Colonic mucosa (tissue), 4 donors: ENCODE measurements at regions not wholly inside any gene's neighbourhood (a gene's known extent, or its start where the extent isn't known, plus 50 kb on each side); places are given as distances from the start of the nearest gene placed in this dataset.

Experiments
- DNase-seq: peaks from one replicate; pipeline ENCODE4 v3.0.0-alpha.2; 2020
- H3K27ac ChIP-seq: fragments of 200-600 bp; one replicate; pipeline ENCODE4 v1.8.0; 2021
- H3K27me3 ChIP-seq: fragments of 200-600 bp; one replicate; pipeline ENCODE4 v1.8.0; 2021
- H3K36me3 ChIP-seq: fragments of 200-600 bp; one replicate; pipeline ENCODE4 v1.8.0; 2021
- H3K4me1 ChIP-seq: fragments of 200-600 bp; one replicate; pipeline ENCODE4 v1.8.0; 2021; ENCODE audit warnings: mild to moderate bottlenecking
- H3K4me3 ChIP-seq: fragments of 200-600 bp; one replicate; pipeline ENCODE4 v1.8.0; 2021
- H3K9ac ChIP-seq, 2 donors: one replicate each; pipeline ENCODE4 v1.7.0; 2013; ENCODE audit warnings: control low read depth in 2 of 2, low read depth in 2 of 2, low read length in 2 of 2
- H3K9me3 ChIP-seq: fragments of 200-600 bp; one replicate; pipeline ENCODE4 v1.8.0; 2021
- CTCF ChIP-seq: fragments of 200-600 bp; IDR thresholded peaks from one replicate; pipeline ENCODE4 v1.8.0; 2022; ENCODE audit warnings: antibody characterized with exemption, mild to moderate bottlenecking
- intact Hi-C: fragments of 100-400 bp; cut with DNase I; formaldehyde crosslinking; loops from one replicate; pipeline ENCODE4 v1.14.1; 2022
- donor health status: healthy.
- donor health status: DM: no; HTN: no; CAD: no.
- donor health status: DM: no; HTN: no; CAD: no.

- no peak overlapping the region for H3K27ac ChIP-seq
- no peak overlapping the region for H3K4me3 ChIP-seq
- H3K4me1 ChIP-seq = peaks cover 11% of the 10 kb centered on the region
- H3K36me3 ChIP-seq = no peaks in the 10 kb centered on the region
- peak; percentile 54 for DNase-seq
- H3K27me3 ChIP-seq = no peaks in the 10 kb centered on the region
- no peak overlapping the region for H3K9ac ChIP-seq
- no peak for TF ChIP-seq CTCF
- H3K9me3 ChIP-seq = no peaks in the 10 kb centered on the region
- intact Hi-C loops = no loop called here
Measured at GRCh38 chr12:124622331-124622730, 54.9 kb upstream of the NCOR2 start.

DNA sequence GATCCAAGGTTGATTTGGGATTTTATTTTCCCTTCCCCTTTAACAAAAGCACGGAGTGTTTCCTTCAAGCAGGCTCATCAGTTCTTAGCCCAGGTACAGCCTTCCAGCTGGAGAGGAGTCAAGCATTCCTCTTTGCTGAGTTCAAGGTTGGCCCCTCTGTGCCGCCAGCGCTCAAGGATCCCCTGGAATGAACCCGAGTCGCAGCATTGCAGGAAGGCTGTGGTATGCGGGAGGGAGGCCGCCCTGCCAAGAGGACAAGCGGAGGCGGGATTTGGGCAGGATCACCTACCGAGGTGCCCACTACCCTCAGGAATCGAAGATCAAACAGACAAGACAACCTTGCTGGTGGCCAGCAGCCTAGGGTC lies 53.9 kb upstream of the NCOR2 start:
- no peak for TF ChIP-seq CTCF
- H3K9me3 ChIP-seq = no peaks in the 10 kb centered on the region
- no peak for DNase-seq
- H3K36me3 ChIP-seq = no peaks in the 10 kb centered on the region
- intact Hi-C loops = no loop called here
- H3K4me3 ChIP-seq = no peak overlapping the region
- peaks cover 5% of the 10 kb centered on the region for H3K4me1 ChIP-seq
- no peak overlapping the region for H3K9ac ChIP-seq
- H3K27me3 ChIP-seq = no peaks in the 10 kb centered on the region
- peak overlapping the region; percentile 2 for H3K27ac ChIP-seq

DNA sequence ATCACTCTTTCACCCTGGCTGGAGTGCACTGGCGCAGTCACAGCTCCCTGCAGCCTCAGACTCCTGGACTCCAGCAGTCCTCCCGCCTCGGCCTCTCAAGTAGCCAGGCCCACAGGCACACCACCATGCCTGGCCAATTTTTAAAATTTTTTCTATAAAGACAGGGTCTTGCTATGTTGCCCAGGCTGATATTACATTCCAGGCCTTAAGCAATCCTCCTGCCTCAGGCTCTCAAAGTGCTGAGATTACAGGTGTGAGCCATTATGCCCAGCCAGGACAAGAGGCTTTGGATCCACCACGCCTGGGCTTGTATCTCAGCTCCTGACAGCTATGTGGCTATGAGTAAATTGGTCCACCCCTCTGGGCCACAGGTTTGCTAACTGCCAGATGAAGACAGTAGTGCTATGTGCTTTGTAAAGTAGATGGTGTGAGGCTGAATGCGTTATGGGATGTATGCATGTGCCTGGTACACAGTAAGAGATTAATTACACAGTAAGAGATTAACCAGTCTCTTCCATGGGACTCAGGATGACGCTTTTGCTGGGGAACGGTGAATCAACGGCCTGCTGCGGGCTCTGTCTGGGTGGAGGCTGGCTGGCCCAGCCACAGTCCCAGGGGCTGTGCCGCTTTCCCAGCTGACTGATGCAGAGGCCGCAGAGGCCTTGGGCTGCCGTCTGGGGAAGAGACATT lies 53.3 kb upstream of the NCOR2 start:
- Histone ChIP-seq H3K9ac (no peak overlapping the region), H3K9me3 (no peaks in the 10 kb centered on the region), H3K4me3 (no peak overlapping the region), H3K36me3 (no peaks in the 10 kb centered on the region), H3K27ac (peak overlapping the region; percentile 2), H3K27me3 (no peaks in the 10 kb centered on the region), H3K4me1 (peaks cover under 1% of the 10 kb centered on the region)
- no peak for TF ChIP-seq CTCF
- no peak for DNase-seq
- intact Hi-C loops = no loop called here

DNA sequence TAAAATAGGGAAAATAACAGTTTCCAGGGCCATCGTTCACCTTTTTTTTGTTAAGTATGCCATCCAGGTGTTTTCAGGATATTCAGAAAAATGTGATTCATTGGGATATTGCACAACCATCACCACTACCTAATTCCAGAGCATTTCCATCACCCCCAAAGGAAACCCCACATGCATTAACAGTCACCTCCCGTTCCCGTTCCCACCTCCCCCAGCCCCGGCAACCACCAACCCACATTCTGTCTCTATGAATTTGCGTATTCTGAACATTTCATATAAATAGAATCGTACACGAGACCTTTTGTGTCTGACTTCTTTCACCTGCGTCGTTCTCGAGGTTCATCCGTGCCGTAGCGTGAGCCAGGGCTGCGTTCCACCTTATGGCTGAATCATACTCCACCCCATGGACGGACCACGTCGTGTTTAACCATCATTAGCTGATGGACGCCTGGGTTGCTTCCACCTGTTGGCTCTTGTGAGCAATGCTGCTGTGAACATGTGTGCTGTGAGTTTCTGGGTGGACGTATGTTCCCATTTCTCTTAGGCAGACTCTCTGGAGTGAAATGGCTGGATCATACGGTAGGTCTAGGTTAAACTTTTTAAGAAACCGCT lies 51.0 kb upstream of the NCOR2 start:
- TF ChIP-seq CTCF = no peak
- H3K4me1 ChIP-seq = no peaks in the 10 kb centered on the region
- no peak overlapping the region for H3K9ac ChIP-seq
- no peaks in the 10 kb centered on the region for H3K36me3 ChIP-seq
- no peak overlapping the region for H3K4me3 ChIP-seq
- no peaks in the 10 kb centered on the region for H3K27me3 ChIP-seq
- DNase-seq = no peak
- intact Hi-C loops = no loop called here
- H3K27ac ChIP-seq = no peak overlapping the region
- no peaks in the 10 kb centered on the region for H3K9me3 ChIP-seq

DNA sequence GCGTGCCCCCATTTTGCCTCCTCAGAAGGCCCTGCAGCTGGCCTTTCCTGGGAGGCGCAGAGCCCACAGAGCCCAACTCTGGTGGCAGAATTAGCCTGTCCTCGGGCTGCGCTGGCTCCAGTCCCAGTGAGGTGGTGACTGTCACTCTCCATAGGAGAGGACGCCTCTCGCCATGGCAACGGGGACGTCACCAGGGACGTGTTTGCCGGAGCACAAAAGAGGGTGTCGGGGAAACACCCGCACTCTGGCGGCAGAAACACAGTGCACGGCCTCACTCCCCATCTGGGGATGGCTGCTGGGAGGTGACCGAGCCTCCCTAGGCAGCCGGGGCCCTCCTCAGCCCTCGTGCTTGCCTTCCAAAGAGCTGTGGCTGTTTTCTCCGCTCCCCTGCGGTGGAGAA lies 50.2 kb upstream of the NCOR2 start:
- no peak for DNase-seq
- no peaks in the 10 kb centered on the region for H3K36me3 ChIP-seq
- no peak overlapping the region for H3K27ac ChIP-seq

More for the DNA sequence above, 50.2 kb upstream of the NCOR2 start:
- Histone ChIP-seq H3K27me3 (no peaks in the 10 kb centered on the region), H3K4me1 (peaks cover 3% of the 10 kb centered on the region), H3K4me3 (no peak overlapping the region), H3K9ac (no peak overlapping the region), H3K9me3 (no peaks in the 10 kb centered on the region)
- intact Hi-C loops = no loop called here
- TF ChIP-seq CTCF = no peak
